ENCODE measurements at regions not wholly inside any gene's neighbourhood (a gene's known extent, or its start where the extent isn't known, plus 50 kb on each side); places are given as distances from the start of the nearest gene placed in this dataset.
"Not testable (repeated sequence)": the region's sequence is repeated elsewhere in the genome, so short reads cannot be mapped to it uniquely, and the experiment has no call there.

DNA sequence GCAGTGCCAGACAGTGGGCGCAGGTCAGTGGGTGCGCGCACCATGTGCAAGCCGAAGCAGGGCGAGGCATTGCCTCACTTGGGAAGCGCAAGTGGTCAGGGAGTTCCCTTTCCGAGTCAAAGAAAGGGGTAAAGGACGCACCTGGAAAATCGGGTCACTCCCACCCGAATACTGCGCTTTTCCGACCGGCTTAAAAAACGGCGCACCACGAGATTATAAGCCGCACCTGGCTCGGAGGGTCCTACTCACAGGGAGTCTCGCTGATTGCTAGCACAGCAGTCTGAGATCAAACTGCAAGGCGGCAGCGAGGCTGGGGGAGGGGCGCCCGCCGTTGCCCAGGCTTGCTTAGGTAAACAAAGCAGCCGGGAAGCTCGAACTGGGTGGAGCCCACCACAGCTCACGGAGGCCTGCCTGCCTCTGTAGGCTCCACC lies 77.9 kb downstream of the NR4A2 start:
- DNase-seq = not testable (repeated sequence)

DNA sequence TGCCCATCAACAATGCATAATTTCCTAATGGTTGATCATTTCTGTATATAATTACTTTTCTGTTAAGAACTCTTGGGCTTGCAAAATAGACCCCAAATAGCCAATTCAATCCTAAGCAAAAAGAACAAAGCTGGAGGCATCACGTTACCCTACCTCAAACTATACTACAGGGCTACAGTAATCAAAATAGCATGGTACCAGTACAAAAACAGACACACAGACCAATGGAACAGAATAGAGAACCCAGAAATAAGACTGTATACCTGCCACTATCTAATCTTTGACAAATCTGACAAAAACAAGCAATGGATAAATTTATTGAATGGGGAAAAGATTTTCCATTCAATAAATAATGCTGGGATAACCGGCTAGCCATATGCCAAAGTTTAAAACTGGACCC lies 78.8 kb downstream of the NR4A2 start:
- DNase-seq = no peak

DNA sequence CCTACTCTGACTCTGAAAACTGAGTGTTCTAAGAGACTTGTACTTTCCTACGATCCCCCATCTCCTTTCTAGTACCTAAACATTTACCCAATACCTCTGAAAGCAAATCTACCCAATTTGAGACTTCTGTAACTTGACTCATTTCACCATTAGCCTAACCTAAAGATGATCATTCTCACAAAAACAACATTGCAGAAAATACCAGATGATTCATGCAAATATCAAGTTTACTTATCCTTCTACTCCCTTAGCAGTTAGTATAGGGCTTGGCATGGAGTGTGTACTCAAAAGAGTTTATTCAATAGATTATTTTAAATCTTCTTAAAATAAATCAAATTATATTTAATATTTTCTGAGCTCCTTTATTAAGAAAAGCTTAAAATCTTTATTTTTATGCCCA lies 89.6 kb downstream of the NR4A2 start:
- no peak for DNase-seq

DNA sequence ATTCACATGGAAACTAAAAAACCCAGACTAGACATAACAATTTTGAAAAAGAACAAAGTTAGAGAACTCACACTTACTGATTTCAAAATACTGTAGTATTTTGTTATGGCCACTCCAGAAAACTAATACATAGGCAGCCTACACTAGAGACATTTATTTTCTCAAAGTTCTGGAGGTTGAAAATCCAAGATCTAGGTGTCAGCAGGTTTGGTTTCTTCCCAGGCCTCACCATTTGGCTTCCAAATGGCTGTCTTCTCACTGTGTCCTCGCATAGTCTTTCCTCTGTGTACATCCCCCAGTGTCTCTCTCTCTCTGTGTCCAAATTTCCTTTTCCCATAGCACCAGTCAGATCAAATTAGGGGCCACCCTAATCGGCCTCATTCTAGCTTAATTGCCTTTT lies 95.0 kb downstream of the NR4A2 start:
- DNase-seq = no peak

DNA sequence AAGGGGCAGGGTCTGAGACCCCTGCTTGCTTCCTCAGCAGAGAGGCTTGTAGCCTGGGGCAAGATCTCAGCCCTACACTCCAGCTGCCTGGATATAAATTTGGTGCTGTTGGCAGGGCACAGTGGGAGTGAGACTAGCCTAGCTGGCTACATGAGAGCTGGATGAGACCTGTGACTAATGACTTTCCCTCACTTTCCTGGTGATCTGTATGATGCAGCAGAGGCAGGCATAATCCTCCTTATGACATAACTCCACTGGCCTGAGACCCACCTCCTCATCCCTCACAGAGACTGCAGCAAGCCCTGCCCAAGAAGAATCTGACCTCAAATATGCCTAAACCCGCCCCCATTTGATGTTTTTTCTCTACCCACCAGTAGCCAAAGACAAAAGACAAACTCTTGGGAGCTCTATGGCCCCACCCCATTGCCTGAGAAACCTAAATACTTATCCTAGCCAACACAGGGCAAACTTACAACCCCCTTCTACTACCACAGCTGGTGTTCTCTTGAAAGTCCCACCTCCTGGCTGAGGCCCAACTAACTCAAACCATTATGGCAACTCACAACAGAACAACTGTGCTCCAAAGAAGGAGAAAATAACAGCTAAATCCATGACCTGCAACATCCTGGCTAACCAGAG lies 102.7 kb downstream of the NR4A2 start:
- no peak for DNase-seq

DNA sequence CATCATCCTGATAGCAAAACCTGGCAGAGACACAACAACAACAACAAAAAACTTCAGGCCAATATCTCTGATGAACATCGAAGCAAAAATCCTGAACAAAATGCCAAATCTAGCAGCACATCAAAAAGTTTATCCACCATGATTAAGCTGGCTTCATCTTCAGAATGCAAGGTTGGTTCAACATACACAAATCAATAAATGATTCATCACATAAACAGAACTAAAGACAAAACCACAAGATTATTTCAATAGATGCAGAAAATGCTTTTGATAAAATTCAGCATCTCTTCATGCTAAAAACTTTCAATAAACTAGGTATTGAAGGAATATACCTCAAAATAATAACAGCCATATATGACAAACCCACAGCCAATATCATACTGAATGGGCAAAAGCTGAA lies 109.2 kb downstream of the NR4A2 start:
- not testable (repeated sequence) for DNase-seq

DNA sequence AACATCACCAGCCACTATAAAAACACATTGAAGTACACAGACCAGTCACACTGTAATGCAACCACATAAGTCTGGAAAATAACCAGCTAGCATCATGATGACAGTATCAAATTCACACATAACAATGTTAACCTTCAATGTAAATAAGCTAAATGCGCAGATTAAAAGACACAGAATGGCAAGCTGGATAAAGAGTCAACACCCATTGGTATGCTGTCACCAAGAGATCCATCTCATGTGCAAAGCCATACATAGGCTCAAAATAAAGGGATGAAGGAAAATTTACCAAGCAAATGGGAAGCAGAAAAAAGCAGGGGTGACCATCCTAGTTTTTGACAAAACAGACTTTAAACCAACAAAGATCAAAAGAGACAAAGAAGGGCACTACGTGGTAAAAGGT lies 110.8 kb downstream of the NR4A2 start:
- no peak for DNase-seq

DNA sequence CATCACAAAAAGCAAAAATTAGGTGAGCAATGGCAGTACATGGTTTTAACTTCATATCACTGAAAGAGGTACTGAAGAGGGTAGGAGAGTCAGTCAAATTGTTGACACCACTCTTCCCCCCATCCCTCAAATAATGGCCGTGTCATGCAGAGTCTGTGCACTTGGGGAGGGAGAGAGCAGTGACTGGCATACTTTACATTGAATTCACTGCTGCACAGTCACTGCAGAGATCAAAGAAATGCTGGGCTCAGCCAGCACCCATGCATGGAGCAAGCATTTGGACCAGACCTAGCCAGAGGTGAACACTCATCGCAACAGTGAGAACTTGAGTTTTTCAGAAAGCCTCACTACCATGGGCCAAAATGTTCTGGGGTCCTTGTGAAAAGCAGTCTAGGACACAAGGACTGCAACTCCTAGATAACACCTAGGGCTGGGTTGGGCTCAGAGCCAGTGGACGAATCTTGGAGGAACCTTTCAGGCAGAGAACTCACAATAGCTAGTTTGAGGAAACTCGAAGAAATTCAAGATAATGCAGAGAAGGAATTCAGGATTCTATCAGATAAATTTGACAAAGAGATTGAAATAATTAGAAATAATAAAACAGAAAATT lies 112.9 kb downstream of the NR4A2 start:
- no peak for DNase-seq

DNA sequence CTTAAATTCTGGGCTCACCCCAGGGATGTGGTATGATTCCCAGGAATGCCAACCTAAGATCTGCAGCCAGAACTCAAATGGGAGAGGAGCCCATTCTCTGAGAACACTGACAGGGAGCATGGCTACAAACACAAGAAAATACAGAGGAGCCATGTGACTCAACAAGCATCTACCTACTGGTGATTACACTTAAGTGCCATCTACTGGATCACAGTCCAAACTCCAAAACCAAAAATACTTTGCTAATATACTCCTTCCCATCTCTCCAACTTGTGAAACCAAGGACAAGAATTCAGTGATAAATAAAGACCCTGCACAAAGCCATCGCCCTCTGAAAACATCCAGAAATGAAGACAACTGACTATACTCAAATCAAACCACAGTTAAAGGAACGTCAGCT lies 116.9 kb downstream of the NR4A2 start:
- DNase-seq = no peak

DNA sequence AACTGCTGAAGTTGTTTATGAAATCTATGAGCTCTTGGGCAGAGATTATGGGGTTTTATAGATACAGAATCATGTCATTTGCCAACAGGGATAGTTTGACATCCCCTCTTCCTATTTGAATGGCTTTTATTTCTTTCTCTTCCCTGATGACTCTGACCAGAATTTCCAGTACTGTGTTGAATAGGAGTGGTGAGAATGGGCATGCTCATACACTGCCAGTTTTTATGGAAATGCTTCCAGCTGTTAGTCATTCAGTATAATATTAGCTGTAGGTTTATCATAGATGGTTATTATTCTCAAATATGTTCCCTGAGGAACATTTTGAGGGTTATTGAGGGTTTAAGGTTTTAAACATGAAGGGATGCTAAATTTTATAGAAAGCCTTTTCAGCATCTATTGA lies 121.2 kb downstream of the NR4A2 start:
- DNase-seq = no peak

DNA sequence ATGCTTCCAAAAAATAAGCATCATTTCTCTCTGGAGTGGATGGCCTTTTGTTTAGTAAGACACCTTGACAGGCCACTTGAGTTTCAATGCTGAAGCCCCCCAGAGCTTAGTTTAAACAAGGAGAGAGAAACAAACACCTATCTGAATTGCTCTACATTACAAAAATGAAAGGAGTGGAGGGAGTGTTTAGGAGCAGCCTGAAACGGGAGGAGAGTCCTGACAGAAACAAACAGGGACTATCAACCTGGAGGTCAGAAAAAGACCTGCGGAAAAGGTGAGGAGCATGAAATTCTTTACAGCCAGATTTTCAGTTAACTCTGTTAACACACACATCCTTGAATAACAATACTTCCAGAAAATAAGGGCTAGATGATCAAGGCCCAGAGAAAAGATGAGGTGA lies 126.2 kb downstream of the NR4A2 start:
- DNase-seq = no peak

DNA sequence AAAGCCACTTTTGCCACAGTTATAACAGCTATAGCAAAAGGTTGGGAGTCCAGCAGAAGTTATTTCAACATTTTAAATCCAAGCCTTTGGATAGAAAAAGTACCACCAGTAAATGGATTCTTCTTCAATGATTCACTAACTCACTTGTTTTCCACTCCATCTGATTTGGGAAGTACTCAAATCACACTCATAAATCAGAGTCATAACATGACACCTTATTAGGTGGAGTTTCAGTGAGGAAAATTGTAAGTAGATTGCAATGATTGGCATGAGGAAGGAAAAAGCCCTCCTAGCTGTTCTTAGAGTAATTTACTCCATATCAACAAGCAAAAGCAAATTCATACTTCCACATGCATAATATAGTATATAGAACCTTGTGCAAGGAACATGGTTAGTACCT lies 132.9 kb downstream of the NR4A2 start:
- no peak for DNase-seq

DNA sequence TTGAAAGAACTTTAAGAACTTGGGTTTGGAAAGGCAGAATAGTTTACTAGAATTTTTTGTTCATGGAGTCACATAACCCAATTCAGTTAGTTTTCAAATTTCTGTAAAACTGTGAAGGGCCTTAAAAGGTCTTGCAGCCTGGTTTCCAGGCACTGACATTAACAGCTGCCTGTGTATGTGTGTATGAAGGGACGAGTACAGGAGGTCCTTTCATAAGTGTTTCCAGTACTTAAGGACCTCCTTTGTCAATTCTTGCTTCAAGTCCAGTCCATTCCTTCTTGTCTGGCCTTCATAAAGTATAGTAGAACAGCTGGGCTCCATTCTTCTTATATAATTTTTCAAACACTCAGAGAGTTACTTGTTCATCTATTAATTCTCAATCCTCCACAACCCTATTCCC lies 136.5 kb downstream of the NR4A2 start:
- DNase-seq = no peak

DNA sequence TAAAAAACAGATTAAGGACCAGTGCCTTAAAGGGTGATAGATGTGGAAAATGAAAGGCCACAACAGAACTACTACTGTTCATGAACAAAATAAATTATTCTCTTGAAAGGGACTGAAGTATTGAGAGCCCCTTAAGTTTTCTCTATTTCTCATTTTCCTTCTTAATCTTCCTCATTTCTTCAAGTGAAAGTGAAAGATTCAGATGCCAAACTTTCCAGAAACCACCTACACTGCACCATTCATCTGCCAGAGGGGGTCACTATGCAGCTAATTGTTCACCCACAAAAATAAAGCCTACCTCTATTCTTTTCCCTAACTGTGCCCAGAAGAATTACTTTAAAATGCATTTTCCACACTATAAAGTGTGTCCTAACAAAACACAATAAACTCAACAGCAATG lies 140.1 kb downstream of the NR4A2 start:
- no peak for DNase-seq

DNA sequence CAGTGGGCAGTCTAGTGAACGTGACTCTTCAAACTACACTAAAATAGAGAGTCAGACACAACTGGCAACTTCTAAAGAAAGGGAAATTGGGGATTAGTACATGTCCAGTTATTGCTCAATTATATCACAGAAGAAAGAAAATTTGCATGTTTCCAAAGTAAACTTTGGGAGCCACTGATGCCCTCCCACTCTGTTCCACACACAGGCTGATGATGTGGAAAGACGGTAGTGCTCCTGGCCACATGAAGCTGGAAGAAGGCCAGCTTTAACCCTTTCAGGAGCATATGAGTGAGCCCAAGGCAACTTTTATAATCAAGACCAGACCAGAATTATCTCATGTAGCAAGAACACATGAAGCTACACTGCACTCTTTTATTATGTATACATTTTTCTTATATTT lies 141.0 kb downstream of the NR4A2 start:
- DNase-seq = no peak

DNA sequence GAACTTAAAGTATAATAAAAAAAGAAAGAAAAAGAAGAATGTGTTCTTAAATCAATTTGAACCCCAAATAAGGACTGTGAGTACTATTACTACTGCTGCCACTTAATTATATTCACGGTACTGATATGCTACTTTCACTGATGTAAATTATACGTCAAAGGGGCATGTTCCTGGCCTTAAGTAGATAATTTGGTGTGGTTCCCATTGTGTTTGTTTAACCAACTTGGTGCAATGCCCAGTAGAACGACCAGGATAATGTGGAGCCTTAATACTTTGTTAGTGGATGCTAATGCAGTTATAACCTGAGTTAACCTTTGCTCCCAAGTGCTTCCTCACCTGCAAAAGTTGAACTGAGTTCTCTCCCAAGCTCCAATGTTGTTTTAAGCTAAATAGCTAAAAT lies 142.0 kb downstream of the NR4A2 start:
- DNase-seq = no peak

DNA sequence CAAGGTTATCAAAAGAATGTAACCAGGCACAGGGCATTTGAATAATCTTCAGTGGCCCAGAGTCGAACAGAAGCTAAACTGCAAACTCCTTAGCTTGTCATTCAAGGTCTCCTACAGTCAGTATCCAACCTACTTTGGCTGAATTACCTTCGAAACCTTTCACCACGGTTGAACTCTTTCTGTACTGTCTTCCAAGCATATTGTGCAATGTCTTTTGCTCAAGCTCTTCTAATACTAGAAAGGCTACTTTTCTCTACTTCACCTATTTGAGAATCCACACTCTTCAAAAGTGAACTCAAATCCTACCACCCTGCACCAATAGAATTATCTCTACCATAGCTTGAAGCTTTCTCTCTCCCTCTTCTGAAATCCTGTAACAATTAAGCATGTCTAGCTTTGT lies 142.9 kb downstream of the NR4A2 start:
- DNase-seq = no peak

DNA sequence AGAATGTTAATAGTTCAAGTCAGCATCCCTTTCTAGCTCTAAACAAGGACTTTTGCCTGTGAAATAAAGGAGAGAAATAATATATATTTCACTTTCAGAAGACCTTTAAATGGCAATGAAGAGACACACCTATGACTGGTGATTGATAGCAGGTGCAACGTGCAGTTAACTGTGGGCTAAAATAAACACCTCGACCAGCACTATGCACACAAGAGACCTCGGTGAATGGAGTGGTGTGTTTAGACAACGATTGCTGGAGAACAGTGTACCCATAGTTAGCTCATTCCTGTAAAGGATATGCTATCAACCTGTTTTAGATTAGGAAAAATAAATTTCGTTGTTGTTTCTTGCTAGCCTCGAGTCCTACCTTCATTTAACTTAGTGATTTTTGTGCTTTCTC lies 143.4 kb downstream of the NR4A2 start:
- DNase-seq = no peak

DNA sequence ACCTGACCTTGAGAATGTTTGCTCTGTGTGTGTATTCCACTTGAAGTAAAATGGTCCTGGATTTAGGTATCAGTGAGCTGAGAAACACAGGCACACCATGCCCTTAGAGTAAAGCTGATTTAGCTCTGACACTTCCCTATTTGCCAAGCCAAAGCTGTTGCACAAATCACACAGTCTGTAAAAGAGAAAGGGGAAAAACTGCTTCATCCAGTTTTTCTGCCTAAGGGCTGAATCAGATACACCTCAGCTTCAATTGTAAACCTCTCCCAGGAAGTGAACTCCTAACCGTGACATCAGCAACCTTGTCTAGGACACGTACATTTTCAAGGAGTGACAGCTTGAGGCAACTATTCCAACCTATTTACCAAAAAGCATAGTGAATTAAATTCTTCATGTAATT lies 150.4 kb downstream of the NR4A2 start:
- no peak for DNase-seq

DNA sequence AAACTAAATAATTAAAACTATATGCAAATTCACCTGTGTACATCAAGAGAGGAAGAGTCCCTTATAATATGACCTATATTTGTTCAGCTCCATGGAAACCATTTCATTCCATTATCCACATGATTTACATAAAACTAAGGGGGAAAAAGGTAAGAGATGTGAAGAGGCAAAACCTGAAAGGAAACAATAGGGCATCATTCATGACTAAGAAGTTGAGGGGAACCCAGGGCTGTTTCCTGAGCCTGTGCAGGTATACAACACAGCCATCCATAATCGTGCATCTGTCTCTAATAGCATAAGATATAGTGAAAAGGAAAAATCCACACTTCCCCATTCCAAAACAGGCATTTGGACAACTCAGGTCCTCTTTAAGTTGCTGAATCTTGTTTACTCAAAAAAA lies 151.3 kb downstream of the NR4A2 start:
- no peak for DNase-seq

DNA sequence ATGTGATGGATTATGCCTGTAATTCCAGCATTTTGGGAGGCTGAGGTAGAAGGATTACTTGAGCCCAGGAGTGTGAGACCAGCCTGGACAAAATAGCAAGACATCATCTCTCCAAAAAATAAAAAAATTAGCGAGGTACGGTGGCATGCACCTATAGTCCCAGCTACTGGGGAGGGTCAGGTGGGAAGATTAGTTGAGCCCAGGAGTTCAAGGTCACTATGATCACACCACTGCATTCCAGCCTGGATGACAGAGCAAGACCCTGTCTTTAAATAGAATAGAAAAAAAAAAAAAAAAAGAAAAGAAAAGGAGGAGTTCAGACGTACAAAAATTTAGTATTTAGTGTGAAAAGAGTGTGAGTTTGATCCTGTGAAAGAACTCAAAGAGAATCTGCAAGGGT lies 154.9 kb downstream of the NR4A2 start:
- no peak for DNase-seq

DNA sequence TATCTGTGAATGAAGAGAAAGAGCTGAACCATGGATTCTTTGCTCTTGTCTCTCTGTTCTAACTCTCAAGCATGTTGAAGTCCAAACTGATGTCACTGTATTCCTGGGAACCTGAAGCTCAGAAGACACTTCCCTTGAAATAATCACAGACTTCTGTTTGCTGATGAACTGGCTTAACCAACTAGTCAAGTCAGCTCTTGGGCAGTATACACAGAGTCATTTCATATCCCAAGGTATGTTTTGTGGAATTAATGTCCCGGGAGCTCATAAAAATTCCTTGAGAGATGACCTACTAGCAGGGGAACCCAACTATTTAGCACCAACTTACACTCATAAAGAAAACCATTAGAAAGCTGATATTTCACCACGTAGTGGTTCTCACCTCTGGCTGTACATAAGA lies 156.6 kb downstream of the NR4A2 start:
- no peak for DNase-seq

DNA sequence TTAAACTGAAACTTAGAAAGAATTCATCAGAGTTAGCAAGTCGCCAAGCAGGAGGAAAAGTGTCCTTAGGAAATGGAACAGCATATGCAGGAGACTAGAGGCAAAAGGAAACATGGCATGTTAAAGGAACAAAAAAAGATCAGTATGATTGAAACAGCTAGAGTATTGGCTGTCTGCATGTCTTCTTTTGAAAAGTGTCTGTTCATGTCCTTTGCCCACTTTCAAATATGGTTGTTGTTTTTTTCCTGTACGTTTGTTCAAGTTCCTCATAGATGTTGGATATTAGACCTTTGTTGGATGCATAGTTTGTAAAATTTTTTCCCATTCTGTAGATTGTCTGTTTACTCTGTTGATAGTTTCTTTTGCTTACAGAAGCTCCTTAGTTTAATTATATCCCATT lies 161.6 kb downstream of the NR4A2 start:
- DNase-seq = no peak

DNA sequence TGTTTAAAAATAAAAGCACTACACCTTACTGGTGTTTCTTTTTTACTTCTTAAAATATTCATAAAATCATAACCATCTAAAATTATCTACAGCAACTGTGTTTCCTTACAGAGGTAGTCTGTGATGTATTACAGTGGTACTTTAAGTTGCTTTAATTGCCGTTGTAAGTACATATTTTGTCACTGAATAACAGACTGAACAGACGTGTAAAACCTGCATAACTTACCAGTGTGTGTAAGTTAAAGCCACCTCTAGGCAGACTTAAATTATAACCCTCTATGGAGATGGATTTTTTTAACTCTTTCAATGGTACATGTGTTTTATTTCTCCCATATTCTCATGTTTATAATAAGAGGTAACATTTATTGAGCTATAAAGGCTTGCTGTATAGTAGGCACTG lies 166.8 kb downstream of the NR4A2 start:
- no peak for DNase-seq

DNA sequence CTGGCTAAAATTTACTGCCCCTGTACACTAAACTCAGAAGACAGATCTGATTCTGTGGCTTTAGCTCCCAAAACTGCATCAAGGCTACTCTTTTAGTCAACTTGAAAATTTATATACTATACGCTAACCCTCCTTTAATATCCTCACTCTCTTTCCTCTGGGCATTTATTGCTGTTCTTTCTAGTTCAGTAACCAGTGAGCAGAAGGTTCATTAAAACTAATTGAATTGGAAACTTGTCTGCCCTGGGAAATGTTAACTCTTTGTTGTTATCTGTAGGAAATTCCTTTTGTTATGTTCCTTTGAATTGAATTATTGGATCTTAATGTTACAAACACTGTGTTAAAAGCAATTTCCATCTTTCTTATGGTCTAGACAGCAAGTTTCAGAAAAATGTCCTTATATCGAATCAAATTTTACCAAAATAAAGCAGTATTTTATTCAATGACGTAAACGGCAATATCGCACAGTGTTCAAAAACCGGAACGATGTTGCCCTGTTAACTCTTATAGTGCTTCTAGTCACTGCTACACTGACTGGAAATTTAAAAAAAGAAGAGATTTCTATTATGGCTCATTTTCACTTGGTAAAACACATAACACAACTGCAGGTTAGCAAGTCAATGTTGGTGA lies 168.3 kb downstream of the NR4A2 start:
- DNase-seq = no peak
